GM12864 (cell line): ENCODE measurements at regions not wholly inside any gene's neighbourhood (a gene's known extent, or its start where the extent isn't known, plus 50 kb on each side); places are given as distances from the start of the nearest gene placed in this dataset.
"Not testable (repeated sequence)": the region's sequence is repeated elsewhere in the genome, so short reads cannot be mapped to it uniquely, and the experiment has no call there.

Source experiments
- DNase-seq: peaks from one replicate; pipeline ENCODE4 v3.0.0-alpha.2; 2011; ENCODE audit warnings: low read depth
- H3K4me3 ChIP-seq: 2 replicates; pipeline ENCODE4 v1.5.1; 2011; ENCODE audit warnings: mild to moderate bottlenecking, low read depth, low read length, control low read depth
- TF ChIP-seq, protein P1 (sequence below): IDR thresholded peaks from 2 replicates; pipeline ENCODE4 v1.5.1; 2011; ENCODE audit warnings: low read depth, mild to moderate bottlenecking, moderate library complexity, low read length, control low read depth, inconsistent platforms; ENCODE audit errors: missing control alignments

DNA sequence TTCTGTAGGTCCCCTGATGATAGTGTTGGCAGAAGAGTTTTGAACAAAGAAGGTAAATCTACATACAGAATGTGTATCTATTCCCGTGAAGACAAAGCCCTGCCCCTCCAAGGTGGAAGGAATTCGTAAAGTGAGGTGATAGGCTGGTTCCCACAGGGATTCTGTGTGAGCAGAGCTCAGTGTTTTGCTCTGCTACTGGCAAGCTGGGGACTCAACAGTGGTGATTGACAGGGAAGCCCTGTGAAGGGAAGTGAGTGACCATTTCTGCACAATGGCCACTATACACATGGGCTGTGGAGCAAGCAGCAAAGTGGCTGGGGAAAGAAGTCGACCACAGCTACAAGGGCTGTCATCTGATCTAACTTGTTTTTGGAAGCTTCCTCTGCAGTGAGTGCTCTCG is 90.0 kb upstream of the LRRN2 start:
- no peak for DNase-seq
- no peak overlapping the region for H3K4me3 ChIP-seq
- TF ChIP-seq, protein P1, sequence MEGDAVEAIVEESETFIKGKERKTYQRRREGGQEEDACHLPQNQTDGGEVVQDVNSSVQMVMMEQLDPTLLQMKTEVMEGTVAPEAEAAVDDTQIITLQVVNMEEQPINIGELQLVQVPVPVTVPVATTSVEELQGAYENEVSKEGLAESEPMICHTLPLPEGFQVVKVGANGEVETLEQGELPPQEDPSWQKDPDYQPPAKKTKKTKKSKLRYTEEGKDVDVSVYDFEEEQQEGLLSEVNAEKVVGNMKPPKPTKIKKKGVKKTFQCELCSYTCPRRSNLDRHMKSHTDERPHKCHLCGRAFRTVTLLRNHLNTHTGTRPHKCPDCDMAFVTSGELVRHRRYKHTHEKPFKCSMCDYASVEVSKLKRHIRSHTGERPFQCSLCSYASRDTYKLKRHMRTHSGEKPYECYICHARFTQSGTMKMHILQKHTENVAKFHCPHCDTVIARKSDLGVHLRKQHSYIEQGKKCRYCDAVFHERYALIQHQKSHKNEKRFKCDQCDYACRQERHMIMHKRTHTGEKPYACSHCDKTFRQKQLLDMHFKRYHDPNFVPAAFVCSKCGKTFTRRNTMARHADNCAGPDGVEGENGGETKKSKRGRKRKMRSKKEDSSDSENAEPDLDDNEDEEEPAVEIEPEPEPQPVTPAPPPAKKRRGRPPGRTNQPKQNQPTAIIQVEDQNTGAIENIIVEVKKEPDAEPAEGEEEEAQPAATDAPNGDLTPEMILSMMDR, result no peak

DNA sequence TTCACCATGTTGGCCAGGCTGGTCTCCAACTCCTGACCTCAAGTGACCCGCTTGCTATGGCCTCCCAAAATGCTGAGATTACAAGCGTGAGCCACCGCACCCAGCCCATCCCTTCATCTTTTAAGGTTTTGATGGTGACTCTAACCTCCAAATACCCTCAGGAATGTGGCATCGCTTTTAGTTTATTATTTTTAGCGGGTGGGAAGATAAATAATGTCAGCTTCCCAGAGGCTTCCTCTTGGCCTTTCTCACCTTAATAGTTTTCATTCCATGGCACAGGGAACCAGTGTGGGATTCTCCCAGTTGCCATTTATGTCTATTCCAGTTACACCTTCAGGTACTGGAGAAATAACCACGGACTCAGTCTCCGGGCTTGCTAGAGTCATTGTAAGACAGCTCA is 92.1 kb upstream of the LRRN2 start:
- H3K4me3 ChIP-seq, result no peak overlapping the region
- TF ChIP-seq, protein P1, result no peak
- DNase-seq, result no peak

DNA sequence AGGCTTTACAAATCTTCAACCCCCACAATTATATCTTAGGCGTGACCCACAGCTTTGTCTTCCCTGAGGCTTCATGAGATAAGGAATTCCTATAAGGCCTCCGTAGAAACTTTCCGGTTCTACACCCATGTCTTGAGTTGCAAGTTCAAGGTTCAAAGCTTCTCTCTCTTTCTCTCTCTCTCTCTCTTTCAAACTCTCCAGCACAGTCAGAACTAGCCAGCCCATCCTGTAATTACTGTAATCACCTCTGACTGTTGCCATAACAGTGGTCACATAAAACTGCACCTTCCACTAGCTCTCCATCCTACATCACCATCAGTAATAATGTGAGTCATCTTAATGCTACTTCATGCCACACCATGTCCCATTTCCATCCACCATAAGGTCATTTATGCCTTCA is 90.0 kb upstream of the NFASC start:
- no peak overlapping the region for H3K4me3 ChIP-seq
- TF ChIP-seq, protein P1, result no peak
- DNase-seq, result no peak

DNA sequence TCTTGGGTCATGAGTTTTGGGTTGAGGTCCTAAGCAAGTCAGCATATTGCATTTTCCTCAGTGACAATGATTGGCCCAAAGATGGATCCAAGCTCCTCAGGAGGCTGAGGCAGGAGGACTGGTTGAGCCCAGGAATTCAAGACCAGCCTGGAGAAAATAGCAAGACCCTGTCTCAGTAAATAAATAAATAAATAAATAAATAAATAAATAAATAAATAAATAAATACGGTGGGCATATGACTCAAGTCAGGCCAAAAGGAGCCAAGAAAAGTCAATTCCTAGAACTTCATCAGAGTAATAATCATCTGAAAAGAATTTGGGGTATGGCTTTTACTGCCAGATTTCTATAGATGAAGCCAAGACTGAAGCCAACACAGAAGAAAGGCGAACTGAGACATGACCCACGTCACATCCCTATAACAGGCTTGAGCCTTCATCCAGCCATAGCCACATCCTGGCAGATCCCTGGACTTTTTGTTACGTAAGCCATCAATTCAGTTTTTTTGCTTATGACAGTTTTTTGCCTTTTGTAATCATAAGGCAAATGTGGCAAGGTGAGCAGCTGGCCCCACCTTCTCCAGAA is 88.5 kb upstream of the NFASC start:
- no peak overlapping the region for H3K4me3 ChIP-seq
- no peak for DNase-seq
- TF ChIP-seq, protein P1, result no peak

DNA sequence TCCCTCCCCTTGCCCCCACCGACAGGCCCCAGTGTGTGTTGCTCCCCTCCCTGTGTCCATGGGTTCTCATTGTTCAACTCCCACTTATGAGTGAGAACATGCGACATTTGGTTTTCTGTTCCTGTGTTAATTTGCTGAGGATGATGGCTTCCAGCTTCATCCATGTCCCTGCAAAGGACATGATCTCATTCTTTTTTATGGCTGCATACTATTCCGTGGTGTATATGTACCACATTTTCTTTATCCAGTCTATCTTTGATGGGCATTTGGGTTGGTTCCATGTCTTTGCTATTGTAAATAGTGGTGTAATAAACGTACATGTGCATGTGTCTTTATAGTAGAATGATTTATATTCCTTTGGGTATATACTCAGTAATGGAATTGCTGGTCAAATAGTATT is 85.6 kb upstream of the NFASC start:
- not testable (repeated sequence) for DNase-seq, H3K4me3 ChIP-seq

DNA sequence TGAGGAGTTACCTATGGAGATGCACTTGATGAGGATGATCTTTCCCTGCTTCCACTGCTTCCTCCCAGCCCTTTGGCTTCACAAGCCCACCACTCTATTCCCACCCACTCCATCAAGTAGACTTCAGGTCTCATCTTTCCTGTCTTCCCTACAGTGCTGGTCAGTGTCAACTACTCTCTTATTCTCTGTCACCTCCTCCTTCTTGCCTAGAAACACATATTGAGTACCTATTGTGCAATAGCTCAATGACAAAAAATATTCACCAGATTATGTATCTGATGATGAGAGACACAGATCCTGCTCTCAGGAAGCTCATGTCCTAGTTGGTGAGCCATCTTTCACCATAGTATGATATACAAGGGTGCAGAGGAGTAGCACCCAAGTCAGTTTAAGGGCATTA is 82.2 kb upstream of the NFASC start:
- no peak for DNase-seq
- no peak overlapping the region for H3K4me3 ChIP-seq
- TF ChIP-seq, protein P1, result no peak

DNA sequence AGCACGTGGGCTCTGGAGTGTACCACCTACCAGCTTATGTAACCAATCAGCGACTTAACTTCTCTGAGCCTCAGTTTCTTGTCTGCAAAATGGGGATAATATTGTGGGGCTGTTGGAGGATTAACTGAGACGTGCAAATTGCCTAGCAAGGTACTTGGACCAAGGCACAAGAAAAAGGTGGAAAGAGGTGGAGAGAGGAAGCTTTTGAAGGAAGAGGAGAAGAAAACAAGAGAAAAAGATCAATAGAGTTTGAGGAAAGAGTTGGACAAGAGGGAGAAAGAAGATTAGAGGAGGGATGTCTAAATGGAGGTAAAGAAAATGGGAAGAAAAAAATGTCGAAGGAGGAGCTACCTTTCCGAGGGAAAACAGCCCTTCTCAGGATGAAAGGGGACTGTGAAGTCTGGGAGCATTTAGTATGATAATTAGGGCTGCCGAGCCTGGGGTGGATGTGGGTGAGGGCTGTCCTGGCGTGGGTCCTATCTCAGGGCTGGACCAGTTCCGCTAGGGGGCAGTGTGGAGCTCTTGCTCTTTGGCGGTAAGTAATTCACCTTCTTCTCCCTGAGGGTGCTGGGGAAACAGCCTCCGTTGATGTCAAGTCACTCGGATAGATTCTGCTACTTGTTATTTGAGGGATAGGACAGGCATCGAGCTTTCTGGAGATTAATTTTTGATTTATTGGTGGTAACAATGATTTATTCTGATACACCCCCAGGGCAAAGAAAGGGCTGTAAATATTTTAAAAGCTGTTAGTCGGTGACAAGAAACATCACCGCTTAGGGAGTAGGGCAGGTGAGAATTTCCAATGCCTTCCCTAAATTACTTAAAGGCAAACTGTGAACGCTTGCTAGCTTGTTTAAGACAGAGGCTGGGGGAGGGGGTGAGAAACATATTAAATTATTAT is 79.0 kb upstream of the NFASC start:
- peak; percentile 48 for DNase-seq
- TF ChIP-seq, protein P1, result peak; percentile 96

More for the DNA sequence above, 79.0 kb upstream of the NFASC start:
- H3K4me3 ChIP-seq, result no peak overlapping the region
